AG10803 (cell line): ENCODE measurements at regions not wholly inside any gene's neighbourhood (a gene's known extent, or its start where the extent isn't known, plus 50 kb on each side); places are given as distances from the start of the nearest gene placed in this dataset.

Experiments used
- DNase-seq: peaks from one replicate; pipeline ENCODE4 v3.0.0; 2010; ENCODE audit warnings: low read depth
- H3K4me3 ChIP-seq: 2 replicates; pipeline ENCODE4 v1.5.1; 2011; ENCODE audit warnings: mild to moderate bottlenecking, low read length, control low read depth
- CTCF ChIP-seq: conservative IDR thresholded peaks from 2 replicates; pipeline ENCODE4 v1.5.1; 2011; ENCODE audit warnings: mild to moderate bottlenecking, low read length, control low read depth, inconsistent platforms

DNA sequence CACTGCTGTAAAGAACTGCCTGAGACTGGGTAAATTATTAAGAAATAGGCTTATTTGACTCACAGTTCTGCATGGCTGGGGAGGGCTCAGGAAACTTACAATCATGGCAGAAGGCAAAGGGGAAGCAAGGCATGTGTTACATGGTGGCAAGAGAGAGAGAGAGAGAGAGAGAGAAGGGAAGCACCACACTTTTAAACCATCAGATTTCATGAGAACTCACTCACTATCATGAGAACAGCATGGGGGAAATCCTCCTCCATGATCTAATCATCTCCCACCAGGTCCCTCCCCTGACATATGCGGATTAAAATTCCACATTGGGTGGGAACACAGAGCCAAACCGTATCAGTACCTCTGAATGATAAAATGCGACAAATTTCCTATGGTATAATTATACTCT is 203.9 kb upstream of the MARCKS start:
- DNase-seq, result no peak
- no peak overlapping the region for H3K4me3 ChIP-seq
- TF ChIP-seq CTCF, result no peak

DNA sequence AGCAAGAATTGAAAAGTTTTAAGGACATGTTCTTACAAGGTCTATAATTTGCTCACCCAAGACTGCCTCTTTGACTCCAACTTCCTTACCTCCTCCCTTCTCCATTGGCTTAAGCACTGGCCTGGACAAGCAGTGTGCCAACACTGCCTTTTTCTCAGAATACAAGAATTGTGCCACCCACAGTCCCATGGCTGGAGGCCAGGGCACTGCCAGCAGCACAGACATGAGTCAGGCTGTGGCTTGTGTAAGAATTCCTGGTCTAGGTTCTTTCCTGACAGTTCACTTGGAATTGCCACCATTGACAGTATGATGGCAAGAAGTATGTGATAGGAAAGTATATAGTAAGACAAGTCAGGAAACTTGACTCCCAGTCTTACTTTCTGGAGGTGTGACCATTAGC is 202.7 kb upstream of the MARCKS start:
- H3K4me3 ChIP-seq, result no peak overlapping the region
- peak; percentile 82 for DNase-seq

GRCh38 chr6:113655761-113656160 is 201.4 kb upstream of the MARCKS start:
- no peak for TF ChIP-seq CTCF
- H3K4me3 ChIP-seq, result no peak overlapping the region
- DNase-seq, result no peak

More for the DNA sequence above, 202.7 kb upstream of the MARCKS start:
- no peak for TF ChIP-seq CTCF

DNA sequence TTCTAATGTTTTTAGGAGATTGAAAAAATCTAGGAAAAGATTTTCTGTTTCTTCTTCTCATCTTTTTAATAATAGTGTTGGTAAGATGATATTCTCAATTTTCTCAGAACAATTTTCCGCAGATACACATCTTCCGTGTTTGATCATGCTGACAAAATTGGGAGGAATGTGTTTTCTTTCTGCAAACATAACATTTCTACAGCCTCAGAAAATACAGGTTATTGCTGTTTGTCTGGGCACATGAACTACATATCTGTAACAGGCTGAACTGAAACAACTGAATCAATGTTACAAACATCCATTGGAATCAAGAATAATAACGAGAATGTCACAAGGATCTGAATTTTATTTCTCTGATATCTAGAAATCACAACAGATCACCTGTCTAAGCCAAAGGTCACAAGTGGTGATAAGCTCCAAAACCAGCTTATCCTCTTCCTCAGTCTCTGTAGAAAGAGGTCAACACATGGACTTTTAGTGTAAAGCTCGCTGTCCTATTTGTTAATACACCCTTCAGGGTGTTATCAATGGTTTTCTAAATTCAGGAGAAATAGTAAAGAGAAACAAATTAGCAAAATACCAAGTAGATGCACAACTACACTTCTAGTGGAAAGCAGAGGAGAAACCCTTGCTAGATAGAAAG is 197.3 kb upstream of the MARCKS start:
- H3K4me3 ChIP-seq, result no peak overlapping the region
- DNase-seq, result no peak
- no peak for TF ChIP-seq CTCF

DNA sequence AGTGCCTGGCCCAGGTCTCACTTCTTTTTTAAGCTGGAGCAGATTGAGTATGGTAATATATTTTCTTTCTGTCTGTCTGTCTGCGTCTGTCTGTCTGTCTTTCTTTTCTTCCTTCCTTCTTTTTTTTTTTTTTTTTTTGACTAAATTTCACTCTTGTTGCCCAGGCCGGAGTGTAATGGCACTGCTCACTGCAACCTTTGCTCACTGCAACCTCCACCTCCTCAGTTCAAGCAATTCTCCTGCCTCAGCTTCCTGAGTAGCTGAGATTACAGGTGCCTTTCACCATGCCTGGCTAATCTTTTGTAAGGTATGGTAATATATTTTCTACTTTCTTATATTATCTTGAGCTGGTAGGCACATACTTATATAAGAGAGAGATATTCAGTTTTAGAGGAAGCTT is 196.3 kb upstream of the MARCKS start:
- no peak for DNase-seq
- H3K4me3 ChIP-seq, result no peak overlapping the region
- no peak for TF ChIP-seq CTCF

DNA sequence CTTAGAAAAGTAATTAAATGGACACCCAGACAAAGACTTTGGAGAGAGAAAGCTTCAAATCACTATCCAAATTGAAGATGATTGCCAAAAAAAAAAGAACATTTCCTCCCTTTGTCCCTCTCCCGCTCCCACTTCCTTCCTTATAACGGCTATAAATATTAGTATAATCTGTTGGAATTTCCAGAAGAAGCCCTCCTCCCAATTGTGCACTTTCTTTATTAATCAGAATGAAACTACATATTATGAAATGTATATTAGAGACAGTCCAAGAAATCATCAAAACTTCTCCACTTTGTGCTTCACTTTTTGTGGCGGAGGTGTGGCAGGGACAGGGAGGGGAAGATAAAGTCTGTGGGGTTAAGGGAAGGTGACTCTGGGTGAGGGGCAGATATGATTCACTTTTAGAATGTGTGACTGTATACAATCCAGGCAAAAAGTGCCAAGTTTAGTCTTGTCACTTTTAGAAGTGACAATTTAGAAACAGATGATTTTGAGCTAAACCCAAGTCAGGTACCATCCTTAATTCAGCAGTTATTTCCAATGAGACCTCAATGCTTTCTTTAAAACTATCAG is 195.0 kb upstream of the MARCKS start:
- no peak overlapping the region for H3K4me3 ChIP-seq
- DNase-seq, result no peak
- no peak for TF ChIP-seq CTCF

GRCh38 chr6:113662688-113663333 is 194.3 kb upstream of the MARCKS start:
- no peak for TF ChIP-seq CTCF
- DNase-seq, result no peak
- no peak overlapping the region for H3K4me3 ChIP-seq
